HG03378 (cell line): ENCODE measurements at regions not wholly inside any gene's neighbourhood (a gene's known extent, or its start where the extent isn't known, plus 50 kb on each side); places are given as distances from the start of the nearest gene placed in this dataset.

ENCODE experiments used
- ATAC-seq: cut with Tn5 transposase; IDR thresholded peaks from one replicate; pipeline ENCODE4 v1.9.1; 2021; ENCODE audit warnings: mild to moderate bottlenecking, moderate library complexity; ENCODE audit not compliant: unreplicated experiment

GRCh38 chr16:79498928-79499327 lies 101.6 kb downstream of the MAF start:
- ATAC-seq: no peak

GRCh38 chr16:79497606-79498350 lies 102.8 kb downstream of the MAF start:
- no peak for ATAC-seq

GRCh38 chr16:79493911-79494310 lies 106.6 kb downstream of the MAF start:
- ATAC-seq: no peak

- no peak for ATAC-seq
Measured at GRCh38 chr16:79492036-79492435, 108.5 kb downstream of the MAF start.

GRCh38 chr16:79485020-79485419 lies 115.5 kb downstream of the MAF start:
- ATAC-seq: no peak

GRCh38 chr16:79484237-79484636 lies 116.3 kb downstream of the MAF start:
- ATAC-seq: no peak

- ATAC-seq: no peak
Measured at GRCh38 chr16:79483336-79483735, 117.2 kb downstream of the MAF start.

- ATAC-seq: no peak
Measured at GRCh38 chr16:79482011-79482410, 118.5 kb downstream of the MAF start.

- no peak for ATAC-seq
Measured at GRCh38 chr16:79480929-79481328, 119.6 kb downstream of the MAF start.

- no peak for ATAC-seq
Measured at GRCh38 chr16:79480056-79480455, 120.5 kb downstream of the MAF start.

- no peak for ATAC-seq
Measured at GRCh38 chr16:79476580-79476979, 124.0 kb downstream of the MAF start.

- ATAC-seq: no peak
Measured at GRCh38 chr16:79475841-79476240, 124.7 kb downstream of the MAF start.

- ATAC-seq: no peak
Measured at GRCh38 chr16:79473456-79473855, 127.1 kb downstream of the MAF start.

- ATAC-seq: no peak
Measured at GRCh38 chr16:79472426-79472825, 128.1 kb downstream of the MAF start.

- ATAC-seq: no peak
Measured at GRCh38 chr16:79469999-79470398, 130.5 kb downstream of the MAF start.

GRCh38 chr16:79468631-79469030 lies 131.9 kb downstream of the MAF start:
- no peak for ATAC-seq

- ATAC-seq: no peak
Measured at GRCh38 chr16:79468121-79468552, 132.4 kb downstream of the MAF start.

- no peak for ATAC-seq
Measured at GRCh38 chr16:79466111-79466510, 134.4 kb downstream of the MAF start.

GRCh38 chr16:79463841-79464240 lies 136.7 kb downstream of the MAF start:
- ATAC-seq: no peak

GRCh38 chr16:79456036-79456435 lies 144.5 kb downstream of the MAF start:
- ATAC-seq: no peak

GRCh38 chr16:79452671-79453070 lies 147.9 kb downstream of the MAF start:
- ATAC-seq: no peak

- no peak for ATAC-seq
Measured at GRCh38 chr16:79451196-79451816, 149.2 kb downstream of the MAF start.

GRCh38 chr16:79449900-79450299 lies 150.6 kb downstream of the MAF start:
- no peak for ATAC-seq
